LNCaP clone FGC (cell line): ENCODE measurements at regions not wholly inside any gene's neighbourhood (a gene's known extent, or its start where the extent isn't known, plus 50 kb on each side); places are given as distances from the start of the nearest gene placed in this dataset.
"Not testable (repeated sequence)": the region's sequence is repeated elsewhere in the genome, so short reads cannot be mapped to it uniquely, and the experiment has no call there.

Experiments used
- DNase-seq: peaks from one replicate; pipeline ENCODE4 v3.0.0-alpha.2; 2011; ENCODE audit warnings: low read depth
- H3K4me3 ChIP-seq: 2 replicates; pipeline ENCODE4 v1.5.1; 2011; ENCODE audit warnings: mild to moderate bottlenecking, low read depth, low read length, control low read depth
- TF ChIP-seq, protein P1 (sequence below): IDR thresholded peaks from 2 replicates; pipeline ENCODE4 v1.5.1; 2012; ENCODE audit warnings: mild to moderate bottlenecking; ENCODE audit not compliant: control insufficient read depth, insufficient read depth; ENCODE audit errors: extremely low read depth

DNA sequence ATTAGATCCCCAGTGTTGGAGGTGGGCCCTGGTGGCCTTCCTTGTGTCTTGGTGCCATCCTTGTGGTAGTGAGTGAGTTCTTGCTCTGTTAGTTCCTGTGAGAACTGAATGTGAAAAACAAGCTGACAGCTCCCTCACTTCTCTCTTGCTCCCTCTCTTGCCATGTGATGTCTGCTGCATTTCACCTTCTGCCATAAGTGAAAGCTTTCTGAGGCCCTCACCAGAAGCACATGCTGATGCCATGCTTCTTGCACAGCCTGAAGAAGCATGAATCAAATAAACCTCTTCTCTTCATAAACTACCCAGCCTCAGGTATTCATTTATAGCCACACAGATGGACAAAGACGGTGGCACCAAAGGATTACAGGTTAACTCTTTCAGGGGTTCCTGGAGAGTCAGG is 166.1 kb upstream of the ETV3 start:
- TF ChIP-seq, protein P1, sequence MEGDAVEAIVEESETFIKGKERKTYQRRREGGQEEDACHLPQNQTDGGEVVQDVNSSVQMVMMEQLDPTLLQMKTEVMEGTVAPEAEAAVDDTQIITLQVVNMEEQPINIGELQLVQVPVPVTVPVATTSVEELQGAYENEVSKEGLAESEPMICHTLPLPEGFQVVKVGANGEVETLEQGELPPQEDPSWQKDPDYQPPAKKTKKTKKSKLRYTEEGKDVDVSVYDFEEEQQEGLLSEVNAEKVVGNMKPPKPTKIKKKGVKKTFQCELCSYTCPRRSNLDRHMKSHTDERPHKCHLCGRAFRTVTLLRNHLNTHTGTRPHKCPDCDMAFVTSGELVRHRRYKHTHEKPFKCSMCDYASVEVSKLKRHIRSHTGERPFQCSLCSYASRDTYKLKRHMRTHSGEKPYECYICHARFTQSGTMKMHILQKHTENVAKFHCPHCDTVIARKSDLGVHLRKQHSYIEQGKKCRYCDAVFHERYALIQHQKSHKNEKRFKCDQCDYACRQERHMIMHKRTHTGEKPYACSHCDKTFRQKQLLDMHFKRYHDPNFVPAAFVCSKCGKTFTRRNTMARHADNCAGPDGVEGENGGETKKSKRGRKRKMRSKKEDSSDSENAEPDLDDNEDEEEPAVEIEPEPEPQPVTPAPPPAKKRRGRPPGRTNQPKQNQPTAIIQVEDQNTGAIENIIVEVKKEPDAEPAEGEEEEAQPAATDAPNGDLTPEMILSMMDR: no peak
- DNase-seq: no peak

DNA sequence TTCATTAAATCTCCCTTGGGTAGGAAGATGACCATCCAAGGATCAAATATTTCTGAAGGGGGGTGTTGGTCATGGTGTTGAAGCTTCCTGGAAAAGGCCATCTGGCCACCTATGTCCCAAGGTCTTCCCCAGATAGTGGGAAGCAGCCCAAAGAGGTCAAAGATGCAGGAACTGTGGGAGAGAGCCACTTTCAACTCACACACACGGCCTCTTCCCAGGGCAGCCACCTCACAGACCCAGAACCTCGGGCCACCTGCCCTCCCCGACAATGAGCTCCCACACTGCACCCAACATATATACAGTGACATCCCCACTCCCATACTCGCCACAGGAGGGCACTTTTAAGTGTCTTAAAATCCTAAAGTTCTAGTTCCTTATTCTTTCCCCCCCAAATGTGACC is 164.5 kb upstream of the ETV3 start:
- H3K4me3 ChIP-seq: no peak overlapping the region
- no peak for DNase-seq
- TF ChIP-seq, protein P1: 0 out of 2 replicates have a peak, but pooled peaks have one; percentile 1

More for the DNA sequence above, 166.1 kb upstream of the ETV3 start:
- no peak overlapping the region for H3K4me3 ChIP-seq

DNA sequence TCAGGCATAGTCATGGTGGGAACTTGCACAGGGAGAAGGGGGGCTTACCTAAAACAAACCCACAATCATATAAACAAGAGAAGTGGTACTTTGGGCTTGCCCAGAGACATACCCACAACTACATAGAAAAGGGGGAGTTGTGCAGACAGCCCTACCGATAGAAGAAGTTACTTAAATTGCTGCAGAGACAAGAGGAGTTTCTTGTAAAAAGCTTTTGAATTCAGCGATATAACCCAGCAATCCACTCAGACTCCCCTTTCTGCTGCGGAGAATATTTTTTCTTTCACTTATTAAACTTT is 164.0 kb upstream of the ETV3 start:
- TF ChIP-seq, protein P1: no peak
- H3K4me3 ChIP-seq: no peak overlapping the region

DNA sequence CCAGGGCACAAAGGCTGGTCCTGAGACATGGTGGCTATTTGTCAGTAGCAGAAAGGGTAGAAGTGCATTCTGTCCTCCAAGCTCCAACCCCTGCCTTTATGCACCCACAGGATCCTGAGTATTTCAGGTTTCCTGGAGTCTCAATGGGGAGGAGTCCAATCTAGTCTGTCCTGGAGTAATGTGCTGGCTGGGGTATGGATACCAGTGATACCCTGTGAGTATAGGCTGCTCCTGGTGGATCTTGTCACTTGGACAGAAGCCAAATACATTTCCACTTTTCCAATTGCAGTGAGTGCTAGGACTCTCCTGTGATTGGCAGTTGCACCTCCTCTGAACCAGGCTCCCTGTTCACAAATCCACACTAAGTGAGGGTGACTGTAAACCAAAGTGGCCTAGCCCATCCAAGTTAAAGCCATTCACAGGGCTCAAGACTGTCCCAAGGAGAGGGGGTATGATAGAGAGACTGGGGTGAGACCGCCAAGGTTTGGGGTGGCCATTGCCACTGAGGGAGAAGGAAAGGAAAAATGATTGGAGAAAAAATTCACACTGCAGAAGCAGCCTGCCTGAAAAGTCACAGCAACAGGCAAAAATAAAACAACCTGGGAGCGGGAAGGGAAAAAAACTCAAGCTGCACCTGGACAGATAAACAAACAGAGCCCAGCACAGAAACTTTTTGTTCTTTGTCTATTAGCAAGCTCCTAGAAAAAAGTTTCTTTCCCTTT is 163.4 kb upstream of the ETV3 start:
- TF ChIP-seq, protein P1: no peak
- DNase-seq: no peak
- H3K4me3 ChIP-seq: no peak overlapping the region

More for the DNA sequence above, 164.0 kb upstream of the ETV3 start:
- DNase-seq: no peak

DNA sequence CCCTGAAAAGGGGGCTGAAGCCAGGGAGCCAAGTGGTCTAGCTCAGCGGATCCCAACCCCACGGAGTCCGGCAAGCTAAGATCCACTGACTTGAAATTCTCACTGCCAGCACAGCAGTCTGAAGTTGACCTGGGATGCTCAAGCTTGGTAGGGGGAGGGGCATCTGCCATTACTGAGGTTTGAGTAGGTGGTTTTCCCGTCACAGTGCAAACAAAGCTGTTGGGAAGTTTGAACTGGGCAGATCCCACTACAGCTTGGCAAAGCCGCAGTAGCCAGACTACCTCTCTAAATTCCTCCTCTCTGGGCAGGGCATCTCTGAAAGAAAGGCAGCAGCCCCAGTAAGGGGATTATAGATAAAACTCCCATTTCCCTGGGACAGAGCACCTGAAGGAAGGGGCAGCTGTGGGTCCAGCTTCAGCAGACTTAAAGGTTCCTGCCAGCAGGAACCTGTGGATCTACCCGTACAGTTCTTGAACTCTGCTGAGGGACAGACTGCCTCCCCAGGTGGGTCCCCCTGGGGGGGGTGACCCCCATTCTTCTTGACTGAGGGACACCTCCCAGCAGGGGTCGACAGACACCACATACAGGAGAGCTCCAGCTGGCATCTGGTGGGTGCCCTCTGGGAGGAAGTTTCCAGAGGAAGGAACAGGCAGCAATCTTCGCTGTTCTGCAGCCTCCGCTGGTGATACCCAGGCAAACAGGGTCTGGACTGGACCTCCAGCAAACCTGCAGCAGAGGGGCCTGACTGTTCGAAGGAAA is 156.4 kb upstream of the ETV3 start:
- H3K4me3 ChIP-seq, DNase-seq: not testable (repeated sequence)

DNA sequence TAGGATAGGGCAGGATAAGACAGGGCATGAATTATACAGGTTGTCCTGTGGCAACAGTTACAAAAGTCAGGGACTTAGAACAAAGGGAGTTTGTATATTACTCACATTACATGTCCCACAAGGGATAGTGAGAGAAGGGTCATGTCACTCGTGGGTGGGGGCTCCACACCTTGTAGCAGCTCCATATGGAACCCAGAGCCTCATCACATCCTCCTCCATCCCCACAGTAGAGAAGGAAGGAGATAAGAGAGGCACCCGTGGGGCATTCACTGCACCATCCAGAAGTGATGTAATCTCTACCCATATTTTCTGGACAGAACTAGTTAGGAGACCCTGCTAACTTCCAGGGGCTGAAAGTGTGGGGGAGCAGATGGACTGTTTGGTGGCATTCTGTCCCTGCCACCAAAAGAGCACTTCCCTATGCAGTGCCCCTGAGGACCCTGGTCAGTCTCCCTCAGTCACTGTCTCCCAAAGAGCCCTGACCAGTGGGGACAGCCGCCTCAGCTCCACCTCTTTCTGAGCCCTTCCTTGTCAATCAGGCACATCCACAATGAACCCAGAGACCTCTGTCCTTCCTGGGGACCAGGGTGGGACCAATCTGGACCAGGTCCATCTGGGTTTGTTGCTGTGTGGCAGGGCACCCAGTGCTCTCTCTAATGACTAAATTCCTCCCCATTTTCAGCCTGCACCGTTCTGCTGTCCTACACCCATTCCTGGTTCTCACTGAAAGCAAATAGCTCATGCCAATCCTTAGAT is 154.8 kb upstream of the ETV3 start:
- TF ChIP-seq, protein P1: no peak
- DNase-seq: no peak
- no peak overlapping the region for H3K4me3 ChIP-seq

DNA sequence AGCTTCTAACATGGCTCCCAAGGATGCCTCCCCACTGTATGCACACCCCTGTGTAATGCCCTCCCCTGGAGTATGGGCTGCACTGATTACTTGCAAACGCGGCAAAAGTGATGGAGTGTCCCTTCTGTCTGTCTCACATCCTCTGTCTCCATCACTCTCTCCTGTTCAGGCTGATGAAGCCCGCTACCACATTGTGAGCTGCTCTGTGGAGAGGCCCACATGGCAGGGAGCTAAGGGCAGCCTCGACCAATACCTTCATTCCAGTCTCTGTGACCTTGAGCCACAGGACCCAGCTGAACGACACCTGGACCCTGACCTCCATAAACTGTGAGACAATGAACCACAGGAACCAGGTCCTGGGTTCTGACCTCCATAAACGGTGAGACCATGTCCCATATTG is 154.1 kb upstream of the ETV3 start:
- TF ChIP-seq, protein P1: no peak
- H3K4me3 ChIP-seq: no peak overlapping the region
- no peak for DNase-seq
